Trophoblast cell (in vitro differentiated cells and primary cell): ENCODE measurements at regions not wholly inside any gene's neighbourhood (a gene's known extent, or its start where the extent isn't known, plus 50 kb on each side); places are given as distances from the start of the nearest gene placed in this dataset.

Experiments
- DNase-seq, 2 donors: peaks; one replicate each; pipeline ENCODE4 v3.0.0-alpha.2; 2016
- H2AFZ ChIP-seq: 2 replicates; pipeline ENCODE4 v1.6.1; 2013; ENCODE audit warnings: low read length, moderate library complexity, mild to moderate bottlenecking; ENCODE audit not compliant: insufficient read depth, poor library complexity
- H2AK5ac ChIP-seq: 2 replicates; pipeline ENCODE4 v1.6.1; 2013; ENCODE audit warnings: mild to moderate bottlenecking, low read length
- H2BK120ac ChIP-seq: 2 replicates; pipeline ENCODE4 v1.6.1; 2013; ENCODE audit warnings: low read length, mild to moderate bottlenecking, moderate library complexity; ENCODE audit not compliant: insufficient read depth, poor library complexity
- H2BK12ac ChIP-seq: 2 replicates; pipeline ENCODE4 v1.6.1; 2013; ENCODE audit warnings: mild to moderate bottlenecking, low read length, moderate library complexity
- H2BK5ac ChIP-seq: 2 replicates; pipeline ENCODE4 v1.6.1; 2013; ENCODE audit warnings: low read length, low read depth, moderate library complexity, mild to moderate bottlenecking; ENCODE audit not compliant: poor library complexity
- H3K14ac ChIP-seq: 2 replicates; pipeline ENCODE4 v1.6.1; 2013; ENCODE audit warnings: mild to moderate bottlenecking, low read length
- H3K18ac ChIP-seq: 2 replicates; pipeline ENCODE4 v1.6.1; 2013; ENCODE audit warnings: mild to moderate bottlenecking, low read length
- H3K23ac ChIP-seq: 2 replicates; pipeline ENCODE4 v1.6.1; 2013; ENCODE audit warnings: low read length
- H3K27ac ChIP-seq: 2 replicates; pipeline ENCODE4 v1.5.1; 2013; ENCODE audit warnings: low read depth, mild to moderate bottlenecking, inconsistent platforms, low read length, moderate library complexity
- H3K27me3 ChIP-seq: 2 replicates; pipeline ENCODE4 v1.6.1; 2013; ENCODE audit warnings: inconsistent platforms, mild to moderate bottlenecking, low read length, moderate library complexity; ENCODE audit not compliant: insufficient read depth
- H3K36me3 ChIP-seq, 2 experiments: 1 replicate in 1 of 2; 2 replicates in 1 of 2; pipeline ENCODE4 v1.6.1; 2013; ENCODE audit warnings: low read length in 2 of 2, mild to moderate bottlenecking in 2 of 2, moderate library complexity in 1 of 2; ENCODE audit not compliant: insufficient read depth in 2 of 2, control insufficient read depth in 1 of 2
- H3K4ac ChIP-seq: 2 replicates; pipeline ENCODE4 v1.6.1; 2013; ENCODE audit warnings: low read depth, mild to moderate bottlenecking, low read length, moderate library complexity
- H3K4me1 ChIP-seq, 2 experiments: 1 replicate in 1 of 2; 2 replicates in 1 of 2; pipeline ENCODE4 v1.6.1; 2013; ENCODE audit warnings: low read length in 2 of 2, mild to moderate bottlenecking in 2 of 2, moderate library complexity in 1 of 2; ENCODE audit not compliant: insufficient read depth in 2 of 2, control insufficient read depth in 1 of 2
- H3K4me2 ChIP-seq: 2 replicates; pipeline ENCODE4 v1.6.1; 2013; ENCODE audit warnings: inconsistent platforms, mild to moderate bottlenecking, low read length, moderate library complexity
- H3K4me3 ChIP-seq: 2 replicates; pipeline ENCODE4 v1.5.1; 2013; ENCODE audit warnings: mild to moderate bottlenecking, low read depth, low read length, inconsistent platforms
- H3K79me1 ChIP-seq: one replicate; pipeline ENCODE4 v1.6.1; 2013; ENCODE audit warnings: low read length
- H3K79me2 ChIP-seq: 2 replicates; pipeline ENCODE4 v1.6.1; 2013; ENCODE audit warnings: low read length, mild to moderate bottlenecking; ENCODE audit not compliant: control insufficient read depth, insufficient read depth, poor library complexity
- H3K9ac ChIP-seq: 2 replicates; pipeline ENCODE4 v1.6.1; 2013; ENCODE audit warnings: mild to moderate bottlenecking, low read length
- H3K9me3 ChIP-seq: 2 replicates; pipeline ENCODE4 v1.6.1; 2013; ENCODE audit warnings: low read depth, mild to moderate bottlenecking, control low read depth, inconsistent platforms, low read length; ENCODE audit not compliant: insufficient read depth
- H4K12ac ChIP-seq: 2 replicates; pipeline ENCODE4 v1.6.1; 2013; ENCODE audit warnings: low read depth, mild to moderate bottlenecking, low read length, moderate library complexity
- H4K8ac ChIP-seq: 2 replicates; pipeline ENCODE4 v1.6.1; 2013; ENCODE audit warnings: low read depth, mild to moderate bottlenecking, low read length, moderate library complexity
- H4K91ac ChIP-seq: one replicate; pipeline ENCODE4 v1.6.1; 2013; ENCODE audit warnings: low read depth, mild to moderate bottlenecking, low read length, moderate library complexity
- whole genome bisulfite sequencing: extraction: QIAGEN DNeasy Blood & Tissue Kit; methylation state at CpG from one replicate; pipeline ENCODE4 v1.1.7; 2013; ENCODE audit warnings: missing lambda C conversion rate; ENCODE audit not compliant: insufficient read length, insufficient coverage; ENCODE audit errors: extremely low coverage; 5-methylcytosine and 5-hydroxymethylcytosine counted together

DNA sequence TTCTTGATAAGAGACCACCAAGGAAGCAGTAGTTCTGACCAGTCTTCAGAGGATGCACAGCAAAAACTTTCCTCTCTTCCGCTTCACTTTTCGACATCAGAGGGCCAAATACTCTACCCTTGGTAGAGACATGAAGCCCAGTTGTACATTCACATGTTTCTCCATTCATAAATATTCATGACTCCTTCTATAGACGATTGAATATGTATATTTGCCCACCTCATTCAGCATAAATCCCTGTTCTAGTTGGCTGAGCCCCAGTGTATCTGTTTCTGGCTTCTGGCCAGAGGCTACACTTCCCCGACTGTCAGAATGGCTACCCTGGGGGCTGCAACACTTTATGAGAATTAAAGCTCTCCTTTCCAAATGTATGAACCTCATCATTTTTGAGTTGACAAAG is 258.5 kb downstream of the ASXL3 start:
- Histone ChIP-seq H3K14ac (no peak overlapping the region), H2AK5ac (no peak overlapping the region), H2BK120ac (no peak overlapping the region), H4K12ac (no peak overlapping the region), H3K4me3 (no peak overlapping the region), H4K8ac (no peak overlapping the region), H2BK5ac (no peak overlapping the region), H3K27me3 (no peaks in the 10 kb centered on the region), H3K9me3 (no peaks in the 10 kb centered on the region), H4K91ac (no peak overlapping the region), H3K79me2 (no peaks in the 10 kb centered on the region), H2AFZ (no peak overlapping the region), H3K79me1 (no peaks in the 10 kb centered on the region), H2BK12ac (no peak overlapping the region), H3K4me1 (no peaks in the 10 kb centered on the region), H3K4ac (no peak overlapping the region), H3K27ac (no peak overlapping the region), H3K9ac (no peak overlapping the region), H3K18ac (no peak overlapping the region), H3K4me2 (no peak overlapping the region), H3K23ac (no peak overlapping the region), H3K36me3 (no peaks in the 10 kb centered on the region)
- no CpG with 5 or more reads among the region's 4 CpGs for WGBS
- DNase-seq, result no peak

DNA sequence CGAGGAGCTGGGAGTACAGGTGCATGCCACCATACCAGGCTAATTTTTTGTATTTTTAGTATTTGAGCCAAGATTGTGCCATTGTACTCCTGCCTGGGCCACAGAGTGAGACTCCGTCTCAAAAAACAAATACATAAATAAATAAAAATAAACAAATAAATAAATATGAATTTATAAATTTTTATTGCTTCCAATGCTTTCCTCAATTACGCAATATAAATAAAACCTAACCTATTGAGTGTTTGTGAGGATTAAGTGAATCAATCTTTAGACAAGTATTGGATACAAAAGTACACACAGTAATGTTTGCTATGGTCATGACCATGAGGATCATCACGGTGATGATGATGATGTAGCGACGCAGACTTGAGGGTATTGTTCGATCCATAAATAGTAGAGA is 257.4 kb downstream of the ASXL3 start:
- Histone ChIP-seq H2BK120ac (no peak overlapping the region), H2AK5ac (no peak overlapping the region), H3K27me3 (no peaks in the 10 kb centered on the region), H2BK5ac (no peak overlapping the region), H4K91ac (no peak overlapping the region), H3K79me2 (no peaks in the 10 kb centered on the region), H3K4ac (no peak overlapping the region), H3K79me1 (no peaks in the 10 kb centered on the region), H3K27ac (no peak overlapping the region), H3K36me3 (no peaks in the 10 kb centered on the region), H3K4me1 (no peaks in the 10 kb centered on the region), H3K4me2 (no peak overlapping the region), H3K9me3 (no peaks in the 10 kb centered on the region), H2AFZ (no peak overlapping the region), H3K23ac (no peak overlapping the region), H3K18ac (no peak overlapping the region), H2BK12ac (no peak overlapping the region), H3K14ac (no peak overlapping the region), H3K9ac (no peak overlapping the region), H4K12ac (no peak overlapping the region), H4K8ac (no peak overlapping the region), H3K4me3 (no peak overlapping the region)
- WGBS, result no CpG with 5 or more reads among the region's 7 CpGs
- DNase-seq, result no peak

DNA sequence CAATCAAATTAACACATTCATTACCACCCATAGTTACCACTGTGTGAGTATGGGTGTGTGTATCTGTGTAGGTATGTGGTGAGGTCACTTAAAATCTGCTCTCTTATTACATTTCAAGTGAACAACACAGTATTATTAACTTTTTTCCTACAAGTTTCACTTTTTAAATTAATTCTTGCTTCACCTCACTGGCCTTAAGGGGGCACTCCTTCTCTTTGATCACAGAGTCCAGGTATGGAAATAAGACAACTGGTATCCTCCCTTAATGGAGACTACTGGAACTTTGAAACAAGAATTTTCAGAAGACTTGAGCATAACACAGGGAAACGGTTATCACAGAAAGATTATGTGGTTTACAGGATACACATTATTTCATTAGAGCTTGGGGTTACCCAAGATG is 255.8 kb downstream of the ASXL3 start:
- Histone ChIP-seq H3K4ac (no peak overlapping the region), H3K4me1 (no peaks in the 10 kb centered on the region), H4K8ac (no peak overlapping the region), H3K27ac (no peak overlapping the region), H2AK5ac (no peak overlapping the region), H2BK120ac (no peak overlapping the region), H2BK12ac (no peak overlapping the region), H3K4me3 (no peak overlapping the region), H4K91ac (no peak overlapping the region), H3K79me2 (no peaks in the 10 kb centered on the region), H3K79me1 (no peaks in the 10 kb centered on the region), H3K23ac (no peak overlapping the region), H2AFZ (no peak overlapping the region), H3K14ac (no peak overlapping the region), H3K36me3 (no peaks in the 10 kb centered on the region), H3K9ac (no peak overlapping the region), H3K4me2 (no peak overlapping the region), H4K12ac (no peak overlapping the region), H3K27me3 (no peaks in the 10 kb centered on the region), H3K9me3 (no peaks in the 10 kb centered on the region), H2BK5ac (no peak overlapping the region), H3K18ac (no peak overlapping the region)
- WGBS, result no CpG with 5 or more reads among the region's 1 CpG
- DNase-seq, result no peak

DNA sequence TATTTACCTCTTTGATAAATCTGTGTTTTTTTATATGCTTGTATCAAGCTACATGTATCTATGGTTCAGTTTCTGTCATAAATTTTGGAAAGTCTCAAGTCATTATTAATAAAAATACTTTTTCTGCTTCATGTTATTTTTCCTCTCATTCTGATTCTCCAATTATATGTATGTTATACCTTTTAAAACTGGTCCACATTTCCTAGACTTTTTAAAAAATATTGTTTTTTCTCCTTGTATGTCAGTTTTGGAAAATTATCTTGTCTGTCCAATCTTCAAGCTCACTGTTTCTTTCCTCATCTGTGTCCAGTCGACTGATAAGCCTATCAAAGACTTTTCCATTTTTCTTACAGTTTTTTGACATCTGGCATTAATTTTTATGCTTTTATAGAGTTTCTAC is 253.4 kb downstream of the ASXL3 start:
- H2BK5ac ChIP-seq, result no peak overlapping the region
- no peak overlapping the region for H4K8ac ChIP-seq
- WGBS, result no CpG with 5 or more reads among the region's 1 CpG
- H3K4me1 ChIP-seq, result no peaks in the 10 kb centered on the region
- H3K18ac ChIP-seq, result no peak overlapping the region
- H4K91ac ChIP-seq, result no peak overlapping the region
- no peak overlapping the region for H2BK120ac ChIP-seq
- H3K23ac ChIP-seq, result no peak overlapping the region
- no peak overlapping the region for H3K4me2 ChIP-seq
- no peak overlapping the region for H2BK12ac ChIP-seq
- no peaks in the 10 kb centered on the region for H3K27me3 ChIP-seq
- no peak overlapping the region for H4K12ac ChIP-seq
- H3K14ac ChIP-seq, result no peak overlapping the region
- H3K79me2 ChIP-seq, result no peaks in the 10 kb centered on the region
- H3K4ac ChIP-seq, result no peak overlapping the region
- H3K27ac ChIP-seq, result no peak overlapping the region
- no peak overlapping the region for H2AK5ac ChIP-seq
- no peak overlapping the region for H2AFZ ChIP-seq
- H3K9ac ChIP-seq, result no peak overlapping the region
- no peaks in the 10 kb centered on the region for H3K36me3 ChIP-seq
- DNase-seq, result no peak
- H3K79me1 ChIP-seq, result no peaks in the 10 kb centered on the region
- no peak overlapping the region for H3K4me3 ChIP-seq
- no peaks in the 10 kb centered on the region for H3K9me3 ChIP-seq
